Neutrophil (primary cell): ENCODE measurements at regions not wholly inside any gene's neighbourhood (a gene's known extent, or its start where the extent isn't known, plus 50 kb on each side); places are given as distances from the start of the nearest gene placed in this dataset.

Source experiments
- H3K27ac ChIP-seq: fragments of 200-600 bp; sonication (generic); 2 replicates; pipeline ENCODE4 v1.5.1; 2016; ENCODE audit warnings: mild to moderate bottlenecking, moderate library complexity
- H3K27me3 ChIP-seq: fragments of 200-600 bp; sonication (generic); 2 replicates; pipeline ENCODE4 v1.6.0; 2016; ENCODE audit warnings: mild to moderate bottlenecking
- H3K36me3 ChIP-seq: fragments of 200-600 bp; sonication (generic); 2 replicates; pipeline ENCODE4 v1.5.1; 2017
- H3K4me1 ChIP-seq, 2 experiments: fragments of 200-600 bp in 1 of 2; sonication (generic) in 1 of 2; 1 replicate in 1 of 2; 2 replicates in 1 of 2; pipeline versions ENCODE4 v1.5.1 to v1.6.1; 2013 to 2016; ENCODE audit warnings: low read depth in 1 of 2, low read length in 1 of 2, mild to moderate bottlenecking in 1 of 2, moderate library complexity in 1 of 2; ENCODE audit not compliant: control insufficient read depth in 1 of 2, insufficient read depth in 1 of 2
- H3K4me3 ChIP-seq, 2 experiments: fragments of 200-600 bp in 1 of 2; sonication (generic) in 1 of 2; 1 replicate in 1 of 2; 2 replicates in 1 of 2; pipeline ENCODE4 v1.5.1; 2013 to 2016; ENCODE audit warnings: low read depth in 1 of 2, low read length in 1 of 2, mild to moderate bottlenecking in 1 of 2, moderate library complexity in 1 of 2
- H3K9me3 ChIP-seq: fragments of 200-600 bp; sonication (generic); 2 replicates; pipeline ENCODE4 v1.5.1; 2016
- CTCF ChIP-seq: fragments of 200-600 bp; sonication (generic); IDR thresholded peaks from 2 replicates; pipeline ENCODE4 v1.5.1; 2016; ENCODE audit warnings: antibody characterized with exemption

GRCh38 chr15:96087180-96087884 is 243.2 kb upstream of the NR2F2 start:
- TF ChIP-seq CTCF: no peak
- Histone ChIP-seq H3K27me3 (peaks cover 23% of the 10 kb centered on the region), H3K4me3 (no peak overlapping the region), H3K4me1 (no peaks in the 10 kb centered on the region), H3K9me3 (no peaks in the 10 kb centered on the region), H3K27ac (no peak overlapping the region), H3K36me3 (no peaks in the 10 kb centered on the region)

- no peak for TF ChIP-seq CTCF
- Histone ChIP-seq H3K27me3 (peaks cover 23% of the 10 kb centered on the region), H3K4me1 (no peaks in the 10 kb centered on the region), H3K9me3 (no peaks in the 10 kb centered on the region), H3K36me3 (no peaks in the 10 kb centered on the region), H3K27ac (no peak overlapping the region), H3K4me3 (no peak overlapping the region)
Measured at GRCh38 chr15:96088650-96089049, 241.8 kb upstream of the NR2F2 start.

GRCh38 chr15:96089405-96090058 is 241.0 kb upstream of the NR2F2 start:
- TF ChIP-seq CTCF: no peak
- Histone ChIP-seq H3K27ac (no peak overlapping the region), H3K4me1 (no peaks in the 10 kb centered on the region), H3K27me3 (peaks cover 23% of the 10 kb centered on the region), H3K4me3 (no peak overlapping the region), H3K36me3 (no peaks in the 10 kb centered on the region), H3K9me3 (no peaks in the 10 kb centered on the region)

- H3K4me3 ChIP-seq: no peak overlapping the region
- H3K27ac ChIP-seq: no peak overlapping the region
- H3K27me3 ChIP-seq: peaks cover 15% of the 10 kb centered on the region
- no peaks in the 10 kb centered on the region for H3K9me3 ChIP-seq
- H3K36me3 ChIP-seq: no peaks in the 10 kb centered on the region
- H3K4me1 ChIP-seq: no peaks in the 10 kb centered on the region
- TF ChIP-seq CTCF: no peak
Measured at GRCh38 chr15:96092186-96092585, 238.3 kb upstream of the NR2F2 start.

- no peak overlapping the region for H3K4me3 ChIP-seq
- no peak for TF ChIP-seq CTCF
Measured at GRCh38 chr15:96093063-96093462, 237.4 kb upstream of the NR2F2 start.

More at GRCh38 chr15:96093063-96093462, 237.4 kb upstream of the NR2F2 start:
- H3K4me1 ChIP-seq: no peaks in the 10 kb centered on the region
- no peak overlapping the region for H3K27ac ChIP-seq
- no peaks in the 10 kb centered on the region for H3K36me3 ChIP-seq
- H3K27me3 ChIP-seq: peaks cover 7% of the 10 kb centered on the region
- H3K9me3 ChIP-seq: no peaks in the 10 kb centered on the region
